HG02981 (cell line): ENCODE measurements at regions not wholly inside any gene's neighbourhood (a gene's known extent, or its start where the extent isn't known, plus 50 kb on each side); places are given as distances from the start of the nearest gene placed in this dataset.
A peak's percentile ranks its signal among the peaks of the same experiment; 100 is the strongest.

Experiments
- ATAC-seq: cut with Tn5 transposase; IDR thresholded peaks from one replicate; pipeline ENCODE4 v1.9.1; 2021; ENCODE audit warnings: mild to moderate bottlenecking, moderate library complexity; ENCODE audit not compliant: unreplicated experiment

DNA sequence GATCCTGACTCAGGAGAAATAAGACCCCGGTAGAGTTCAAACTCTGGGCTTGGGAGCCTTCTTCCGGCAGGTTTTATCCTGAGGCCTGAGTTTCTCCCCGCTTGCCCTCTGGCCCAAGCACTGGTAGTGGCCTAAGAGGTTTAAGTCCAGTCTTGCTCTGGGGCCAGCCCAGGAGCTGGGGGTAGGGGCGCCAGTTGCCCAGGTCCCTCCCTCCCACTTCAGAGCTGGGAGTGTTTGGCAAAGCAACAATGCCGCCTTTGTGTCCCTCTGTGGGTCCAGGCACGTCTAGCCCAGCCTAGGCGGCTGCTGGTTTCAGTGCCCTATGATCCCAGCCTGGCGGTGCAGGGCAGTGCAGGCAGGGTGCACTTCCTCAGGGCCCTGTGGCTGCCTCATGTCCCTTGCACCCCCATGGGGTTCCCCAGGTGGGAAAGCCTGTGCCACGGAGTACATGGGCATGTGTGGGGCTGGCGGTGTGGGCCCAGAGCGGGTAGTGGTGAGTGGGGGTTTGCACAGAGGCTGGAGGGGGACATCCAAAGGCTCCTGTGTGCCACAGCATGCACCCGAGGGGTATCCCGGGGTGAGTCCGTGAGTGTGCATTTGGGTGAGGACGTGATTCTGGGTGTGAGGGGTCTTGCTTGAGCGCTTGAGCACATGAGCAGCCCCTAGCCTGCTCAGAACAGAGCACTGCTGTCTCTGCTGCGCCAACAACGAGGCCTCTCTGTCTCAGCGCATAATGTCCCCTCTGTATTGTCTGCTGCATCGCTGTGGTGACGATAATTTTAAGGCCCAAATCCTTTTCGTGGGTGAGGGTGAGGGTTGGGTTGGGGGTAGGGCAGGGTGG, 61.7 kb upstream of the PSD2 start:
- ATAC-seq = no peak

DNA sequence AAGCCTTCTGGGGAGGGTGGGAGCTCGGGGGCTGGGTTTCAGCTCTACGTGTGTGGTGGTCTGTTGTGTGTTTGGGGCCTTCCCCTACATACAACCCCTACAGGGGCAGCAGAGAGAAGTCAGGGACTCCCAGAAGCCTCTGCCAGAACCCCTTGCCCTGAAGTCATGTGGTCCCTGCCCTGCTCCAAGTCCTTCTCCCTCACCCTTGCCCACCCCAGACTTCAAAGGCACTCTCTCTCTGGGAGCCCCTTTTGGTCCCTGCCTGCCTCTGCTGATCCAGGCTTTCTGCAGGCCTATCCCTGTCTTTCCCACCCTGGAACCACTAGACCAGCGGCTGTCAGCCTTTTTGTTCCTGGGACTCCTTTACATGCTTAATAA, 61.1 kb upstream of the PSD2 start:
- no peak for ATAC-seq

- ATAC-seq = no peak
These were observed 57.1 kb upstream of the PSD2 start for GRCh38 chr5:139738193-139739149.

GRCh38 chr5:139739150-139739974, 56.2 kb upstream of the PSD2 start:
- no peak for ATAC-seq

- ATAC-seq = no peak
These were observed 55.2 kb upstream of the PSD2 start for GRCh38 chr5:139740138-139740991.

GRCh38 chr5:139740992-139741672, 54.5 kb upstream of the PSD2 start:
- no peak for ATAC-seq

DNA sequence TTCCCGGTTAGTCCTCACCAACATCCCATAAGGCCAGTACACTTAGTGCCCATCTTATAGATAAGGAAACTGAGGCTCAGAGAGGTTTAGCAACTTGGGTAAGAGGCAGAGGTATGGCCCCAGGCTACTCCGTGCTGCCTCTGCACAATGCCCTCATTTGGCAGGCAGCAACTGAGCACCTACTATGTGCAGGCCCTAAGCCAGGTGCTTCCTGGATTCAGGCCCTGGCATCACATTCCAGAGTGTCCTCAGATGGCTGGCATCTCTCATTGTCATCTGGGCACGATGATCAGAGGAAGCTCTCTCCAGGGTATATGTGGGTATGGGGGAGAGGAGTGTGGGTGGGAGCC, 53.8 kb upstream of the PSD2 start:
- ATAC-seq = no peak

DNA sequence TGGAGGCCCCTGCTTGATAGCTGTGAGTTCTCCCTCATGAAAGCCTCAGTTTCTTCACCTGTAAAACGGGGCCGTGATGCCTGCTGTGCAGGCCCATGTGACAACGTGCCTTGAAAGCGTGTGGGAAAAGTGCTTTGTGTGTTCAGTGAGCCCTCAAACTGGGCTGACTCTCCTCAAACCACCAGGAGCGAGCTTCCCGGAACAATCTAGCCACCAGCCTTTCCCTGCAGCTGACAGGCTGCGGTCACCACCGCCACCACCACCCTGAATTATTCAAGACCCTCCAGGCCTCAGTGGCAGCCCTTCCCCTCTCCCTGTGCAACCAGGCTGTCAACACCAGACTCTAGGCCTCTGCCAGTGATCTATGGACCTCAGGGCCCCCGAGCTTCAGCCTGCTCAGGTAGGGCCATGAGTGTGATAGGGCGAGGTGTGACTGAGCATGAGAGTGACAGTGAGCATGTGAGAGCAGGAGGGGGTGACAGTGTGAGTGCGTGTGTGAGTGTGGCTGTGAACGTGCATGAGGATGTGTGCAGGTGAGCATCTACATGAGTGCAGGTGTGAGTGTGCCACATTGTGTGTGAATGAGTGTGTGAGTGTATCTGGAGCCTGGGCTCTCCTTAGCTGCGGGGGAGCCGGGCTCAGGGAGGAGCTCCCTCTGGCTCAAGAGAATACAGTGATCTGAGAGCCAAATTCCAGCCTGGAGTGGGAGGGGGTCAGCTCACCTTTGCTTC, 53.3 kb upstream of the PSD2 start:
- no peak for ATAC-seq

- ATAC-seq = no peak
These were observed 52.4 kb upstream of the PSD2 start for GRCh38 chr5:139743001-139743771.

GRCh38 chr5:139743804-139744203, 51.8 kb upstream of the PSD2 start:
- no peak for ATAC-seq

DNA sequence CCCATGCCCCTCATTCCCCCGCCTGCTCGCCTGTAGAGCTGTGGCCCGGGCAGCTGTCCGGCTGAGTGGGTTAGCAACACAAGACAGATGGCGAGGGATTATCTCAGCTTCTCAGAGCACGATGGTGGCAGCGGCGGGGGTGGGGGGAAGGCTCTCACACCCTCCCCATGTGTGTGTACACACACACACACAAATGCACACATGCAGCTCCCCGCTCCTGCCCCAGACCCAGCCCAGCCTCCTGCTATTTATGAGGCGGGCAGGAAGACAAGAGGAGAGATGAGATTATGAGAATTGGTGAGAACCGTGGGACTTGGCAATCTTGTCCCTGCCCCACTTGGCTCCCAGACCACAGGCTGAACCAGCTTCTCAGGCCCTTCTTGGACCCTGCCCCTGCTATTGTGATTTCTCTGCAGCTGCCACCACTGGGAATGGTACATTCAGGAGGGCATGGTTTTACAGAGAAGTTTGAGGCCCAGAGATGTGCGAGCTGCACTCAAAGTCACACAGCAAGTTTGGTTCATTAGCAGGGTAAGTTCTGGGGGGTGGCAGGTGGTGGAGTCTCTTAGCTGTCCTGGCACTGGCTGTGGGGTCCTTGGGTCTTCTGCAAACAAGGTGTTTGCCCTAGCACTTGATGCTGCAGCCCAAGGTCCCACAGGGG, 51.0 kb upstream of the PSD2 start:
- ATAC-seq = no peak

GRCh38 chr5:139745132-139745799, 50.3 kb upstream of the PSD2 start:
- ATAC-seq = no peak

DNA sequence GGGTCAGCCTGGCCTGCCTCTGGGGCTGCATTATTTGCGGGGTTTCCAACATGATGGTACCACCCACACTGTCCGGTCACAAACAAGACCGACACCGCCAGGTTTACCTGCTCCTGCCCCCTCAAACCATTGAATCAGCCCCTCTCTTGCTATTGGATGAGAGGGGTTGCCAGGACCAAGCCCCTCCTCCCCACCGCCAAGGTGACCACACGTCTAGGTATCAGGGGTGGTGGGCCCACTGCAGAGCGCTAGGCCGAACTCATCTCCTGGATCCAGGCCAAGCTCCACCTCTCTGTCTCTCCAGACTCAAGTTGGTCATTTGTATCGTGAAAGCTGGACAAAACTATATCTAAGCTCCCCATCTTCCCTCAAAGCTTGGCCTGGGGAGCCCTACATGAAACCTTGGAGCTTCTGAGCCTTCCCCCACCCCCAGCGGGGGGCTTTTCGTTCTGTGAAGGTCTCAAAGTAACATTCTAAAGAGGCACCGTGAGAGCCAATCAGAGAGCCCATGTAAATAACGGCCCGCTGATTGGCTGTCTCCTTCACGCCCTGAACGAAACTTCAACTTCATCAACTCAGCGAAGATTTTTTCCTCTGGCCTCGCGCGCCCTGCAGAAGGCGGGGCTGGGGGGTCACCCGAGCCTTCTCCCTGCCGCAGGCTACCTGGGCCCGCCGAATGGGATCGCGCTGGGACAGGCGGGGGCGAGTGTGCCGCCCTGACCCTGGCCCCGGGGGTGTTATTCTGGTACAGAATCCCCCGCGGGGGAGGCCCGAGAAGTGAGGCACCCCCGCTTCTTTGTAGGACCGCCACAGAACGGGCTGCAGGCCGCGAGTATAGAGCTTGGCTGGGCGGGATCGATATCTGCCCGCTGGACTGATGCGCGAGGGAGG, 49.6 kb upstream of the PSD2 start:
- ATAC-seq = peak; percentile 34
